Natural killer cell treated with Interleukin-12 subunit alpha and Interleukin-12 subunit beta and Interleukin-15 and Interleukin-18, amount 100 ng/mL, for 72 hours (primary cell): ENCODE measurements at regions not wholly inside any gene's neighbourhood (a gene's known extent, or its start where the extent isn't known, plus 50 kb on each side); places are given as distances from the start of the nearest gene placed in this dataset.
A peak's percentile ranks its signal among the peaks of the same experiment; 100 is the strongest.

Experiments
- ATAC-seq, 2 donors: fragments of 150-1000 bp; cut with Tn5 transposase in 1 of 2; sonication (Bioruptor Pico), chemical (Tn5 transposase) in 1 of 2; 2 replicates each; pipeline ENCODE4 v1.10.0; 2021
- DNase-seq: peaks from one replicate; pipeline ENCODE4 v3.0.0; 2022; ENCODE audit warnings: low spot score
- H3K27ac Mint-ChIP-seq, 2 donors: 1 replicate in 1 of 2; 2 replicates in 1 of 2; pipeline ENCODE4 v1.8.0; 2022; ENCODE audit warnings: mixed read lengths in 2 of 2, mild to moderate bottlenecking in 1 of 2, moderate library complexity in 1 of 2
- H3K27me3 Mint-ChIP-seq, 2 donors: 1 replicate in 1 of 2; 2 replicates in 1 of 2; pipeline ENCODE4 v1.8.0; 2022; ENCODE audit warnings: mixed read lengths in 2 of 2
- H3K36me3 Mint-ChIP-seq: one replicate; pipeline ENCODE4 v1.8.0; 2022; ENCODE audit warnings: mixed read lengths
- H3K4me1 Mint-ChIP-seq, 2 donors: 1 replicate in 1 of 2; 2 replicates in 1 of 2; pipeline ENCODE4 v1.8.0; 2022; ENCODE audit warnings: low read depth in 2 of 2, mixed read lengths in 2 of 2, mild to moderate bottlenecking in 1 of 2
- H3K4me3 Mint-ChIP-seq: one replicate; pipeline ENCODE4 v1.8.0; 2022; ENCODE audit warnings: mixed read lengths
- H3K9me3 Mint-ChIP-seq: 2 replicates; pipeline ENCODE4 v1.8.0; 2022; ENCODE audit warnings: mixed read lengths

GRCh38 chrX:69263251-69263820 lies 98.1 kb upstream of the PJA1 start:
- peaks cover 0 to 1% of the 10 kb centered on the region in 2 donors for H3K4me1 Mint-ChIP-seq
- H3K27ac Mint-ChIP-seq, result no peak overlapping the region
- DNase-seq (no peak), ATAC-seq (no peak)
- H3K36me3 Mint-ChIP-seq, result no peaks in the 10 kb centered on the region
- H3K9me3 Mint-ChIP-seq, result no peaks in the 10 kb centered on the region
- no peak overlapping the region for H3K4me3 Mint-ChIP-seq
- peaks cover 14 to 26% of the 10 kb centered on the region in 2 donors for H3K27me3 Mint-ChIP-seq

- H3K27ac Mint-ChIP-seq, result no peak overlapping the region
- DNase-seq (no peak), ATAC-seq (no peak)
- no peak overlapping the region for H3K4me3 Mint-ChIP-seq
- H3K9me3 Mint-ChIP-seq, result no peaks in the 10 kb centered on the region
- peaks cover 14 to 26% of the 10 kb centered on the region in 2 donors for H3K27me3 Mint-ChIP-seq
- no peaks in the 10 kb centered on the region for H3K36me3 Mint-ChIP-seq
- H3K4me1 Mint-ChIP-seq, result no peaks in the 10 kb centered on the region
Observed at GRCh38 chrX:69262036-69262936, 97.0 kb upstream of the PJA1 start.

GRCh38 chrX:69260169-69260568 lies 94.9 kb upstream of the PJA1 start:
- no peak overlapping the region for H3K4me3 Mint-ChIP-seq
- no peak overlapping the region for H3K27ac Mint-ChIP-seq
- no peak for DNase-seq
- H3K36me3 Mint-ChIP-seq, result no peaks in the 10 kb centered on the region
- H3K9me3 Mint-ChIP-seq, result no peaks in the 10 kb centered on the region
- H3K4me1 Mint-ChIP-seq, result no peaks in the 10 kb centered on the region
- ATAC-seq, result no peak
- H3K27me3 Mint-ChIP-seq, result peaks cover 14 to 22% of the 10 kb centered on the region in 2 donors

- Mint-ChIP-seq H3K36me3 (no peaks in the 10 kb centered on the region), H3K27ac (no peak overlapping the region), H3K4me1 (no peaks in the 10 kb centered on the region), H3K9me3 (no peaks in the 10 kb centered on the region), H3K4me3 (no peak overlapping the region), H3K27me3 (peaks cover 14 to 17% of the 10 kb centered on the region in 2 donors)
- no peak for DNase-seq
- ATAC-seq, result no peak
Observed at GRCh38 chrX:69258893-69259292, 93.6 kb upstream of the PJA1 start.

- Mint-ChIP-seq H3K27ac (no peak overlapping the region), H3K4me1 (no peaks in the 10 kb centered on the region), H3K4me3 (no peak overlapping the region), H3K9me3 (no peaks in the 10 kb centered on the region), H3K36me3 (no peaks in the 10 kb centered on the region), H3K27me3 (peaks cover 2 to 6% of the 10 kb centered on the region in 2 donors)
- DNase-seq, result no peak
- ATAC-seq, result no peak
Observed at GRCh38 chrX:69257499-69258127, 92.4 kb upstream of the PJA1 start.

- DNase-seq, result no peak
- Mint-ChIP-seq H3K4me1 (no peaks in the 10 kb centered on the region), H3K9me3 (no peaks in the 10 kb centered on the region), H3K27ac (no peak overlapping the region), H3K27me3 (peaks cover 0 to 5% of the 10 kb centered on the region in 2 donors), H3K4me3 (no peak overlapping the region), H3K36me3 (no peaks in the 10 kb centered on the region)
- no peak for ATAC-seq
Observed at GRCh38 chrX:69256291-69256565, 91.0 kb upstream of the PJA1 start.

GRCh38 chrX:69255441-69256290 lies 90.4 kb upstream of the PJA1 start:
- H3K4me1 Mint-ChIP-seq, result no peaks in the 10 kb centered on the region
- H3K27ac Mint-ChIP-seq, result no peak overlapping the region
- no peak for DNase-seq
- H3K36me3 Mint-ChIP-seq, result no peaks in the 10 kb centered on the region
- no peak overlapping the region for H3K4me3 Mint-ChIP-seq
- peaks cover 0 to 5% of the 10 kb centered on the region in 2 donors for H3K27me3 Mint-ChIP-seq
- ATAC-seq, result peak in 1 of 2 donors; percentile 31
- H3K9me3 Mint-ChIP-seq, result no peaks in the 10 kb centered on the region

- H3K4me1 Mint-ChIP-seq, result no peaks in the 10 kb centered on the region
- DNase-seq, result no peak
- no peak overlapping the region for H3K27ac Mint-ChIP-seq
- no peaks in the 10 kb centered on the region for H3K9me3 Mint-ChIP-seq
- H3K4me3 Mint-ChIP-seq, result no peak overlapping the region
- H3K27me3 Mint-ChIP-seq, result peaks cover 0 to 5% of the 10 kb centered on the region in 2 donors
- no peaks in the 10 kb centered on the region for H3K36me3 Mint-ChIP-seq
- no peak for ATAC-seq
Observed at GRCh38 chrX:69253821-69254220, 88.6 kb upstream of the PJA1 start.

- peaks cover 16 to 38% of the 10 kb centered on the region in 2 donors for H3K27me3 Mint-ChIP-seq
Observed at GRCh38 chrX:69243276-69243675, 78.0 kb upstream of the PJA1 start.

GRCh38 chrX:69238887-69239231 lies 73.6 kb upstream of the PJA1 start:
- H3K4me1 Mint-ChIP-seq, result no peaks in the 10 kb centered on the region
- H3K9me3 Mint-ChIP-seq, result no peaks in the 10 kb centered on the region
- H3K36me3 Mint-ChIP-seq, result no peaks in the 10 kb centered on the region
- no peak overlapping the region for H3K4me3 Mint-ChIP-seq
- H3K27me3 Mint-ChIP-seq, result peaks cover 7 to 17% of the 10 kb centered on the region in 2 donors
- no peak overlapping the region for H3K27ac Mint-ChIP-seq
- ATAC-seq (no peak), DNase-seq (no peak)

More at GRCh38 chrX:69243276-69243675, 78.0 kb upstream of the PJA1 start:
- no peaks in the 10 kb centered on the region for H3K9me3 Mint-ChIP-seq
- DNase-seq, result no peak
- H3K4me3 Mint-ChIP-seq, result no peak overlapping the region
- H3K4me1 Mint-ChIP-seq, result no peaks in the 10 kb centered on the region
- no peak overlapping the region for H3K27ac Mint-ChIP-seq
- H3K36me3 Mint-ChIP-seq, result no peaks in the 10 kb centered on the region
- ATAC-seq, result no peak

- ATAC-seq (no peak), DNase-seq (no peak)
- Mint-ChIP-seq H3K4me3 (no peak overlapping the region), H3K9me3 (no peaks in the 10 kb centered on the region), H3K4me1 (no peaks in the 10 kb centered on the region), H3K27me3 (peaks cover 7 to 17% of the 10 kb centered on the region in 2 donors), H3K36me3 (no peaks in the 10 kb centered on the region), H3K27ac (no peak overlapping the region)
Observed at GRCh38 chrX:69238114-69238886, 73.0 kb upstream of the PJA1 start.

- Mint-ChIP-seq H3K27ac (no peak overlapping the region), H3K4me3 (no peak overlapping the region), H3K4me1 (no peaks in the 10 kb centered on the region), H3K36me3 (no peaks in the 10 kb centered on the region), H3K9me3 (no peaks in the 10 kb centered on the region), H3K27me3 (peaks cover 0 to 10% of the 10 kb centered on the region in 2 donors)
- DNase-seq (no peak), ATAC-seq (no peak)
Observed at GRCh38 chrX:69237236-69237635, 72.0 kb upstream of the PJA1 start.

- Mint-ChIP-seq H3K27me3 (peaks cover 0 to 7% of the 10 kb centered on the region in 2 donors), H3K9me3 (no peaks in the 10 kb centered on the region), H3K27ac (no peak overlapping the region), H3K4me1 (no peaks in the 10 kb centered on the region), H3K36me3 (no peaks in the 10 kb centered on the region), H3K4me3 (no peak overlapping the region)
- ATAC-seq, result peak in 1 of 2 donors; percentile 20
- no peak for DNase-seq
Observed at GRCh38 chrX:69236641-69237040, 71.4 kb upstream of the PJA1 start.
